ENCODE measurements at regions not wholly inside any gene's neighbourhood (a gene's known extent, or its start where the extent isn't known, plus 50 kb on each side); places are given as distances from the start of the nearest gene placed in this dataset.

- no peaks in the 10 kb centered on the region for H3K36me3 ChIP-seq (ENCODE audit: control insufficient read depth in 2 of 2, extremely low read depth in 1 of 2, insufficient read depth in 2 of 2, low read length in 2 of 2)
- H3K27ac ChIP-seq (ENCODE audit: insufficient read depth, low read depth, low read length): no peak overlapping the region
- H3K79me2 ChIP-seq (ENCODE audit: control insufficient read depth, insufficient read depth, low read length): no peaks in the 10 kb centered on the region
- DNase-seq (ENCODE audit: low read depth, low spot score) (no peak), FAIRE-seq (no peak)
- no peak overlapping the region for H2AFZ ChIP-seq (ENCODE audit: low read depth, low read length)
- CTCF ChIA-PET: interaction anchor here (0.7 to 1.0 kb wide), 2 partner anchors 11 to 32 kb away, joined by 3 to 8 read pairs; no protein-coding TSS in a partner anchor
- TF ChIP-seq EZH2 (IDR thresholded peaks at IDR 0.05; ENCODE audit: borderline replicate concordance, low read depth, low read length, severe bottlenecking) (no peak), CTCF (IDR thresholded peaks at IDR 0.05; ENCODE audit: extremely low read depth in 1 of 2, insufficient read depth in 1 of 2, low read depth in 1 of 2, low read length in 2 of 2) (no peak), POLR2AphosphoS5 (IDR thresholded peaks at IDR 0.05; ENCODE audit: insufficient read depth, low read depth, low read length) (no peak), MAX (IDR thresholded peaks at IDR 0.05; ENCODE audit: insufficient read depth, insufficient read length) (no peak), POLR2A (IDR thresholded peaks at IDR 0.05; ENCODE audit: low read depth, low read length) (no peak), MYC (IDR thresholded peaks at IDR 0.05; ENCODE audit: low read depth, low read length) (no peak), FOS (IDR thresholded peaks at IDR 0.05; ENCODE audit: borderline replicate concordance, insufficient read depth, low read length) (no peak), GATA2 (IDR thresholded peaks at IDR 0.05; ENCODE audit: insufficient read depth, insufficient read length, low read depth, low read length) (no peak), JUN (IDR thresholded peaks at IDR 0.05; ENCODE audit: borderline replicate concordance, insufficient read depth, insufficient read length, low read depth) (no peak)
- H3K9ac ChIP-seq (replicated peaks; ENCODE audit: extremely low read depth, insufficient read depth, low read length): no peak overlapping the region
- BruUV-seq (replicated peaks): no TSS peak
- no peaks in the 10 kb centered on the region for H4K20me1 ChIP-seq (replicated peaks; ENCODE audit: control insufficient read depth, extremely low read depth, insufficient read depth, low read length)
- no peaks in the 10 kb centered on the region for H3K9me3 ChIP-seq (replicated peaks; ENCODE audit: control insufficient read depth, insufficient read depth, low read length)
- no peaks in the 10 kb centered on the region for H3K9me1 ChIP-seq (replicated peaks; ENCODE audit: control insufficient read depth, extremely low read depth, insufficient read depth, low read length)
- H3K4me3 ChIP-seq (replicated peaks in 1 of 3; ENCODE audit: insufficient read depth in 1 of 3, low read depth in 1 of 3, low read length in 3 of 3): no peak overlapping the region
- POLR2A ChIA-PET: no interaction called here
- H3K4me2 ChIP-seq (ENCODE audit: insufficient read depth, low read length): no peak overlapping the region
- peaks cover 34% of the 10 kb centered on the region for H3K4me1 ChIP-seq (ENCODE audit: control insufficient read depth, extremely low read depth, insufficient read depth, low read length)
- no peaks in the 10 kb centered on the region for H3K27me3 ChIP-seq (ENCODE audit: control insufficient read depth in 2 of 2, insufficient read depth in 2 of 2, low read length in 2 of 2)
- dilution Hi-C loops (cut with MboI; ENCODE audit: extremely low pct_ligation_motif_present, low sequenced_read_pairs) (no loop called here), intact Hi-C loops (cut with micrococcal nuclease) (no loop called here)
These were observed 50.8 kb upstream of the SMAD6 start for GRCh38 chr15:66651198-66651597.

All from endothelial cell of umbilical vein (primary cell).